ENCODE measurements at regions not wholly inside any gene's neighbourhood (a gene's known extent, or its start where the extent isn't known, plus 50 kb on each side); places are given as distances from the start of the nearest gene placed in this dataset.
"Not testable (repeated sequence)": the region's sequence is repeated elsewhere in the genome, so short reads cannot be mapped to it uniquely, and the experiment has no call there.

DNA sequence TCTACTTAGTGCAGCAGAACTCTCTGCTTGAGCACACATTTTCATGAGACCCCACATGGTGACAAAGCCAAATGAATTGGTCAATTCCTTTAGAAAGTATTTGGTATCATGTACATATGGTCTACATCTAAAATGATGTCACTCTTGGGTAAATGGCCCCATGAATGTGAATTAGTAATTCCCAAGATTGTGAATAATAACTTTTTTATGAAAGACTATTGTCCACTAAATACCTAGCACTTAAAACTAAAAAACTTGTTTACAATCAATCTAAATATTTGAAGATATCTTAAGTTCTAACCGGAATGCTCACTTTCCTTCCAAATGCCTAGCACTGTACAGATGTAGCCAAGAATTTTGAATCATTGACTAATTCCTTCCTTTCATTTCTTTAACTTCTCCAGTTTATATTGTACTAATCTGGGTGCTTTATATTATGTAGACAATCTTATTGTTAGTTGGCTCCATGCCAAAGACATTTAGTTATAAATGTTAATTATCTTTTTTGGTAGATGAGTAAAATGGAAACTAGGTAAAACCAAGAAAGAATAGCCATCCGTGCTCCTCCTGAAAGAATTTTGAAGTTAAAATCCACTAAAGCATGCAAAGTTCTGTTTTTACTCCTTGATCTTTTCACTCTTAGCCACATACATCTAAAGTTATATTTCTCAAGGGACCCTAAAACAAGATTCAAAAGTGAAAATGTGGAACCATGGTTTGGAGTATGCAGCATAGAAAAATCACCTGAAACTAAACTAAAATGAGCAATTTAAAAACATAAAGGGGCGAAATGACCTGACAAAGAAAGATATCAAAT is 145.0 kb upstream of the ARHGAP20 start:
- Mint-ChIP-seq H3K4me1 (ENCODE audit: low read depth) (no peaks in the 10 kb centered on the region), H3K4me3 (no peak overlapping the region), H3K36me3 (ENCODE audit: low read depth) (no peaks in the 10 kb centered on the region), H3K9me3 (no peaks in the 10 kb centered on the region), H3K27ac (no peak overlapping the region), H3K27me3 (no peaks in the 10 kb centered on the region)
- intact Hi-C loops (cut with micrococcal nuclease), result no loop called here

DNA sequence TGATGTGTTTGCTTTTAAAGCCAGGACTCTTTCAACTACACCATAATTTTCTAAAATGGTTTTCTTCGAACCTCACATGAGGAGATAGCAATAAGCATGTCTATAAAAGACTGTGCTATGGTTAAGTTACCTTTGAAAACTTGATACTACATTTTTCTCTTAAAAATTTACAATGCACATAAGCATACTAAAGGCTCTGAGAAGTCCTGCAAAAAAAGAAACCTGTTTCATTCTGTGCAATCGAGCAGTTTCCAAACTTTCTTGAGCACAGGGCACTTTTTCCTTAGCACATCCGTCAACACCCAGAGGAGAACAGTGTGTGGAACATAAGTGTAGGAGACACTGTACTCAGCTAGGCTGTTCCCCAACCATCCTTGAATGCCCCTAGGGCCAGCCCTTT is 144.1 kb upstream of the ARHGAP20 start:
- intact Hi-C loops (cut with micrococcal nuclease), result no loop called here
- Mint-ChIP-seq H3K9me3 (no peaks in the 10 kb centered on the region), H3K4me1 (ENCODE audit: low read depth) (no peaks in the 10 kb centered on the region), H3K27ac (no peak overlapping the region), H3K27me3 (peaks cover 3% of the 10 kb centered on the region), H3K36me3 (ENCODE audit: low read depth) (no peaks in the 10 kb centered on the region), H3K4me3 (no peak overlapping the region)

DNA sequence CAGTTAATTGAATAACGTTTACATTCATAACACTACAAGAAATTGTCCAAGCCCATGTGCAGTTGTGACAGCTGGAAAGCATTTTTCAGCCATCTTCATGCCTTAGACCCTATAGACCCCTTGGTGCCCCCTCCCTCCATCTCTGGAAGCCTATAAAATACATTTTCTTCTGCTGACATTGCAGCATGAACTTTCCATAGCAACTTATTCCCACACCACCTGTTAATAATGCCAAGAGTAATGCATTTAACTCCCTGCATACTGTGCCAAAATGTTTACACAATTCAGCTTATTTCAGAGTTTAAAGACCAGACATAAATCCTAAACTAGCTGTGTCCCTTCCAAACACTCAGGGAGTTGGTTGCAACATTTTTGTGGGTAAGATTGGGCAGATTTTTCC is 143.0 kb upstream of the ARHGAP20 start:
- Mint-ChIP-seq H3K4me1 (ENCODE audit: low read depth) (no peaks in the 10 kb centered on the region), H3K9me3 (no peaks in the 10 kb centered on the region), H3K27me3 (peaks cover 3% of the 10 kb centered on the region), H3K27ac (no peak overlapping the region), H3K36me3 (ENCODE audit: low read depth) (no peaks in the 10 kb centered on the region), H3K4me3 (no peak overlapping the region)
- intact Hi-C loops (cut with micrococcal nuclease), result no loop called here

DNA sequence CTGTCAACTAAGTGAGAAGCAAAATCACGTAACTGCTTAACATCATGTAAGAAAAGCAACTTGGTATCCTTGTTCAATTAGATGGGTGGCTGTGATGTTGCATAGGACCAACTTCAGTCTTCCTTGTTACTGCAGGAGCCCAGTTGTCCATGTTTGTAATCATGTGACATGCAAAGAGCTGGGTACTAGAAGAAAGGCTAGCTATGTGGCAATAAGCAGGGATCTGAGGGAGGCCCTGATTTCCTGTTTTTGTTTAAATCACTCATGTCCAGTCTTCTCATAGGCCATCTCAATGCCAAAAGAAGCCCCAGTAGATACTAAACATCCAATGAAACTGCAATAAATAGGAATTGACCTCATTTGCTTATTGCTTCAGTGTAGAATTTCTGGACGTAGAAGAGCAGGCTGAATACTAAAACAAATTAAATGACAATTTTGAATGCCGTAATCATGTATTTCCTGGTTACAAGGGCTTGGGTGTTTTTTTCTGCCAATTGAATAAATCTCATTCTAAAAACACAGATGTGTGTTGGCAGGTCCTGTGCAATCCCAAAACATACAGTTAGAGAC is 140.8 kb upstream of the ARHGAP20 start:
- peaks cover 7% of the 10 kb centered on the region for H3K27me3 Mint-ChIP-seq
- H3K4me1 Mint-ChIP-seq (ENCODE audit: low read depth), result no peaks in the 10 kb centered on the region
- no peak overlapping the region for H3K4me3 Mint-ChIP-seq
- no peak overlapping the region for H3K27ac Mint-ChIP-seq
- no peaks in the 10 kb centered on the region for H3K9me3 Mint-ChIP-seq
- H3K36me3 Mint-ChIP-seq (ENCODE audit: low read depth), result no peaks in the 10 kb centered on the region
- intact Hi-C loops (cut with micrococcal nuclease), result no loop called here

DNA sequence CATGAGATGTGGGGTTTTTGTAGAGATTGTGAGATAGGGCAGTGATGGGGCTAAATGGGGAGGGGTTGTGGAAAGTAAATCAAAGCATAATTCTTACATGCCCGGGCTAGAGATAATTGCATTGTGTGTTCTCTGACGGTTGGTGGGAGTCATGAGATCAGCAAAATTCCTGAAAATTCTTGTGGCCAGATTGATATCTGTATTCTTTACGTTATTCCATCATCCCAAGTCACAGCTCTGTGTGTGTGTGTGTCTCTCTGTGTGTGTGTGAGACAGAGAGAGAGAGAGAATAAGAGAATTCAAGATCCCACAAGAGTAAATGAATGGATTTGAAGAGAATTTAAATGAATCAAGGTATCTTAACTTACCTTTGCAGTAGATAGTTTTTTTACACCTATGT is 138.6 kb upstream of the ARHGAP20 start:
- Mint-ChIP-seq H3K36me3 (ENCODE audit: low read depth) (no peaks in the 10 kb centered on the region), H3K27me3 (peaks cover 12% of the 10 kb centered on the region), H3K27ac (no peak overlapping the region), H3K4me3 (no peak overlapping the region), H3K4me1 (ENCODE audit: low read depth) (no peaks in the 10 kb centered on the region), H3K9me3 (no peaks in the 10 kb centered on the region)
- intact Hi-C loops (cut with micrococcal nuclease), result no loop called here

GRCh38 chr11:110843053-110843452 is 130.8 kb upstream of the ARHGAP20 start:
- H3K4me3 Mint-ChIP-seq; H3K4me1 Mint-ChIP-seq (ENCODE audit: low read depth); intact Hi-C loops (cut with micrococcal nuclease); H3K27ac Mint-ChIP-seq; H3K36me3 Mint-ChIP-seq (ENCODE audit: low read depth): not testable (repeated sequence)
- peaks cover 16% of the 10 kb centered on the region for H3K27me3 Mint-ChIP-seq
- peaks cover 23% of the 10 kb centered on the region for H3K9me3 Mint-ChIP-seq

DNA sequence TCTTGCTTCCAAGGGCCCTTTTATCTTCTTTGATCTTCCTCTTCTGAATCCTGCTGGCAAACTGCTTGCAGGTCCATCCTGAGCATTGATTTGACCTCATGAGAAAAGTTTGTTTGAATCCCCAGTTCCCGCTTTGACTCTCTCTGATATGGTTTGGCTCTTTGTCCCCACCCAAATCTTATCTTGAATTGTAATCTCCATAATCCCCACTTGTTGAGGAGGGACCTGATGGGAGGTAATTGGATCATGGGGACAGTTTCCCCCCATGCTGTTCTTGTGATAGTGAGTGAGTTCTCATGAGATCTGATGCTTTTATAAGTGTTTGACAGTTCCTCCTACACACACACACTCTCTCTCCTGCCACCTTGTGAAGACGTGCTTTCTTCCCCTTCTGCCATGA is 126.6 kb upstream of the ARHGAP20 start:
- H3K4me1 Mint-ChIP-seq (ENCODE audit: low read depth), result peaks cover 25% of the 10 kb centered on the region
- peaks cover 21% of the 10 kb centered on the region for H3K27me3 Mint-ChIP-seq
- H3K9me3 Mint-ChIP-seq, result peaks cover 36% of the 10 kb centered on the region
- no peak overlapping the region for H3K27ac Mint-ChIP-seq
- intact Hi-C loops (cut with micrococcal nuclease), result no loop called here
- no peaks in the 10 kb centered on the region for H3K36me3 Mint-ChIP-seq (ENCODE audit: low read depth)
- no peak overlapping the region for H3K4me3 Mint-ChIP-seq

- Mint-ChIP-seq H3K4me1 (ENCODE audit: low read depth) (peaks cover 25% of the 10 kb centered on the region), H3K27ac (no peak overlapping the region), H3K27me3 (peaks cover 23% of the 10 kb centered on the region), H3K9me3 (peaks cover 36% of the 10 kb centered on the region), H3K4me3 (no peak overlapping the region), H3K36me3 (ENCODE audit: low read depth) (no peaks in the 10 kb centered on the region)
- intact Hi-C loops (cut with micrococcal nuclease), result no loop called here
Measured at GRCh38 chr11:110837603-110838002, 125.4 kb upstream of the ARHGAP20 start.

- peaks cover 18% of the 10 kb centered on the region for H3K4me1 Mint-ChIP-seq (ENCODE audit: low read depth)
- no peaks in the 10 kb centered on the region for H3K36me3 Mint-ChIP-seq (ENCODE audit: low read depth)
- H3K4me3 Mint-ChIP-seq, result no peak overlapping the region
- peaks cover 32% of the 10 kb centered on the region for H3K9me3 Mint-ChIP-seq
- peaks cover 24% of the 10 kb centered on the region for H3K27me3 Mint-ChIP-seq
- intact Hi-C loops (cut with micrococcal nuclease), result no loop called here
- H3K27ac Mint-ChIP-seq, result no peak overlapping the region
Measured at GRCh38 chr11:110835106-110835505, 122.9 kb upstream of the ARHGAP20 start.

DNA sequence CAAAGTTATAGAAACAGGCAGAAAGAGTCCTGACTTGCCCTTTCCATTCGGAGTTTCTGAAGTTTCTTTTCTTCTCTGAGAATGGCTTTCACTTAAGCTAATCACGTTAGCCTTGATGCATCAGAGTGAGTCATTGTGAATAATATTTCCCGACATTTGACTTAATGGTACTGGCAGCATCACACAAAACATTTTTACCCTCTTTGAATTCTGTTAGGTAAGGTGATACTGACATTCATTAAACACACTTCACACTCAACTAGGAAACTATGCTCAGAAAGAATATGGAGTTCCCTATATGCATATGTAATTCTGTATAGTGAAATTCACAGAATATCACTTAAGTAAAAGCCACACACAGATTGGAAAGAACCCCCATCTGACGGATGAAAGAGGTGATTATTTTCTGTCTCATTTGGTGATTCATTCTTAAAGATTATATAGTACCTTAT is 120.8 kb upstream of the ARHGAP20 start:
- Mint-ChIP-seq H3K4me1 (ENCODE audit: low read depth) (peaks cover 17% of the 10 kb centered on the region), H3K27ac (no peak overlapping the region), H3K36me3 (ENCODE audit: low read depth) (no peaks in the 10 kb centered on the region), H3K27me3 (peaks cover 20% of the 10 kb centered on the region), H3K4me3 (no peak overlapping the region), H3K9me3 (peaks cover 13% of the 10 kb centered on the region)
- intact Hi-C loops (cut with micrococcal nuclease), result no loop called here

DNA sequence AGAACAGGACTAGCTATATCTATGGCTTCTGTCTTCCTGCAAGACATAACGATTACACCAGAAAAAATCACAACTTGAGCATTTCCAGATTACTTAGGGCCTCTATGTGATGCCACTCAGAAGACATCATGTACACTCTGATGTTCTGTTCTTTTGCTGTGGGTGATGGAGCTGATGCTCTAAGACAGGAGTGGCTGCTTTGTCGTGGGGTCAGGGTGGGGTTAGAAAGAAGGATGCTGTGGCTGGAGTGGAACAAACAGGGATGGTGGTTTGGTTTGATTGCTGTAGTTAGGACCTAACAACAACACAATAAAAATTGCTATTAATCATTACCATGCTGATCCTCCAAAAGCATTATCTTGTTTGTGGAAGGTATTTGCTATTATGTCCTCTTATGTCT is 120.3 kb upstream of the ARHGAP20 start:
- no peak overlapping the region for H3K27ac Mint-ChIP-seq
- H3K9me3 Mint-ChIP-seq, result peaks cover 13% of the 10 kb centered on the region
- peaks cover 12% of the 10 kb centered on the region for H3K4me1 Mint-ChIP-seq (ENCODE audit: low read depth)
- no peak overlapping the region for H3K4me3 Mint-ChIP-seq
- no peaks in the 10 kb centered on the region for H3K36me3 Mint-ChIP-seq (ENCODE audit: low read depth)
- H3K27me3 Mint-ChIP-seq, result peaks cover 18% of the 10 kb centered on the region
- intact Hi-C loops (cut with micrococcal nuclease), result no loop called here

- H3K9me3 Mint-ChIP-seq, result peaks cover 13% of the 10 kb centered on the region
- intact Hi-C loops (cut with micrococcal nuclease), result no loop called here
- no peak overlapping the region for H3K27ac Mint-ChIP-seq
- no peak overlapping the region for H3K4me3 Mint-ChIP-seq
- no peaks in the 10 kb centered on the region for H3K36me3 Mint-ChIP-seq (ENCODE audit: low read depth)
- peaks cover 18% of the 10 kb centered on the region for H3K27me3 Mint-ChIP-seq
- H3K4me1 Mint-ChIP-seq (ENCODE audit: low read depth), result peaks cover 7% of the 10 kb centered on the region
Measured at GRCh38 chr11:110832080-110832479, 119.8 kb upstream of the ARHGAP20 start.

- no peaks in the 10 kb centered on the region for H3K36me3 Mint-ChIP-seq (ENCODE audit: low read depth)
- H3K4me3 Mint-ChIP-seq, result no peak overlapping the region
- peaks cover 14% of the 10 kb centered on the region for H3K4me1 Mint-ChIP-seq (ENCODE audit: low read depth)
- intact Hi-C loops (cut with micrococcal nuclease), result no loop called here
- H3K9me3 Mint-ChIP-seq, result peaks cover 10% of the 10 kb centered on the region
- peaks cover 17% of the 10 kb centered on the region for H3K27me3 Mint-ChIP-seq
- no peak overlapping the region for H3K27ac Mint-ChIP-seq
Measured at GRCh38 chr11:110830747-110831146, 118.5 kb upstream of the ARHGAP20 start.

GRCh38 chr11:110830344-110830743 is 118.1 kb upstream of the ARHGAP20 start:
- intact Hi-C loops (cut with micrococcal nuclease), result no loop called here
- Mint-ChIP-seq H3K4me3 (no peak overlapping the region), H3K36me3 (ENCODE audit: low read depth) (no peaks in the 10 kb centered on the region), H3K4me1 (ENCODE audit: low read depth) (peaks cover 14% of the 10 kb centered on the region), H3K9me3 (peaks cover 6% of the 10 kb centered on the region), H3K27ac (no peak overlapping the region), H3K27me3 (peaks cover 14% of the 10 kb centered on the region)

GRCh38 chr11:110829873-110830272 is 117.6 kb upstream of the ARHGAP20 start:
- Mint-ChIP-seq H3K36me3 (ENCODE audit: low read depth) (no peaks in the 10 kb centered on the region), H3K9me3 (peaks cover 2% of the 10 kb centered on the region), H3K4me3 (no peak overlapping the region), H3K4me1 (ENCODE audit: low read depth) (peaks cover 9% of the 10 kb centered on the region), H3K27ac (no peak overlapping the region), H3K27me3 (peaks cover 14% of the 10 kb centered on the region)
- intact Hi-C loops (cut with micrococcal nuclease), result no loop called here
